Right atrium auricular region (tissue), 2 donors: ENCODE measurements at regions not wholly inside any gene's neighbourhood (a gene's known extent, or its start where the extent isn't known, plus 50 kb on each side); places are given as distances from the start of the nearest gene placed in this dataset.

Source experiments
- DNase-seq: peaks from one replicate; pipeline ENCODE4 v3.0.0-alpha.2; 2019; ENCODE audit warnings: low spot score
- H3K27ac ChIP-seq, 2 donors: fragments of 200-600 bp; sonication (generic); 1 replicate in 1 of 2; 2 replicates in 1 of 2; pipeline ENCODE4 v1.5.1; 2016 to 2019
- H3K27me3 ChIP-seq, 2 donors: fragments of 200-600 bp; sonication (generic); one replicate each; pipeline versions ENCODE4 v1.5.1 to v1.6.0; 2017 to 2019
- H3K36me3 ChIP-seq: fragments of 200-600 bp; sonication (generic); one replicate; pipeline ENCODE4 v1.5.1; 2016
- H3K4me1 ChIP-seq, 2 donors: fragments of 200-600 bp; sonication (generic); one replicate each; pipeline versions ENCODE4 v1.5.1 to v1.6.0; 2017 to 2019
- H3K4me3 ChIP-seq, 2 donors: fragments of 200-600 bp; sonication (generic); 1 replicate in 1 of 2; 2 replicates in 1 of 2; pipeline ENCODE4 v1.5.1; 2017 to 2019; ENCODE audit warnings: mild to moderate bottlenecking in 1 of 2, moderate library complexity in 1 of 2
- H3K9me3 ChIP-seq, 2 donors: fragments of 200-600 bp; sonication (generic); one replicate each; pipeline ENCODE4 v1.5.1; 2019
- TF ChIP-seq, protein P1 (sequence below), 2 donors: fragments of 200-600 bp; sonication (generic); IDR thresholded peaks; one replicate each; pipeline ENCODE4 v1.5.1; 2019; ENCODE audit warnings: antibody characterized with exemption in 2 of 2

GRCh38 chr22:40111451-40111850 lies 66.3 kb upstream of the TNRC6B start:
- TF ChIP-seq, protein P1, sequence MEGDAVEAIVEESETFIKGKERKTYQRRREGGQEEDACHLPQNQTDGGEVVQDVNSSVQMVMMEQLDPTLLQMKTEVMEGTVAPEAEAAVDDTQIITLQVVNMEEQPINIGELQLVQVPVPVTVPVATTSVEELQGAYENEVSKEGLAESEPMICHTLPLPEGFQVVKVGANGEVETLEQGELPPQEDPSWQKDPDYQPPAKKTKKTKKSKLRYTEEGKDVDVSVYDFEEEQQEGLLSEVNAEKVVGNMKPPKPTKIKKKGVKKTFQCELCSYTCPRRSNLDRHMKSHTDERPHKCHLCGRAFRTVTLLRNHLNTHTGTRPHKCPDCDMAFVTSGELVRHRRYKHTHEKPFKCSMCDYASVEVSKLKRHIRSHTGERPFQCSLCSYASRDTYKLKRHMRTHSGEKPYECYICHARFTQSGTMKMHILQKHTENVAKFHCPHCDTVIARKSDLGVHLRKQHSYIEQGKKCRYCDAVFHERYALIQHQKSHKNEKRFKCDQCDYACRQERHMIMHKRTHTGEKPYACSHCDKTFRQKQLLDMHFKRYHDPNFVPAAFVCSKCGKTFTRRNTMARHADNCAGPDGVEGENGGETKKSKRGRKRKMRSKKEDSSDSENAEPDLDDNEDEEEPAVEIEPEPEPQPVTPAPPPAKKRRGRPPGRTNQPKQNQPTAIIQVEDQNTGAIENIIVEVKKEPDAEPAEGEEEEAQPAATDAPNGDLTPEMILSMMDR (IDR thresholded peaks at IDR 0.05) = no peak
- Histone ChIP-seq H3K4me1 (peaks cover 0 to 36% of the 10 kb centered on the region in 2 donors), H3K9me3 (no peaks in the 10 kb centered on the region), H3K27ac (no peak overlapping the region), H3K4me3 (no peak overlapping the region), H3K36me3 (no peaks in the 10 kb centered on the region), H3K27me3 (no peaks in the 10 kb centered on the region)
- DNase-seq = no peak

DNA sequence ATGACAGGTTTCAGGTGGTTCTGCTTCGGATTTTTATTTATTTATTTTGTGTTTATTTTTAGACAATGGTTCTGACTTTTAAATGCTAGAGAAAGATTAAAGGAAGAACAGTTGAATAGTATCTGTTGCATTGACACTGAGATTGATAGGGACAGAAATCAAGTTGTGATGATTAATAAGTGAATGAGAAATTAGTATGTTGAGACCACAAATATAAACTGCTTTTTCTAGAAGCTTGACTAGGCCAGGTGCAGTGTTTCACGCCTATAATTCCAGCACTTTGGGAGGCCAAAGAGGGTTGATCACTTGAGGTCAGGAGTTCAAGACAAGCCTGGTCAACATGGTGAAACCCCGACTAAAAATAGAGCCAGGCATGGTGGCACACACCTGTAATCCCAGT lies 65.1 kb upstream of the TNRC6B start:
- Histone ChIP-seq H3K27me3 (no peaks in the 10 kb centered on the region), H3K4me3 (no peak overlapping the region), H3K4me1 (peaks cover 0 to 34% of the 10 kb centered on the region in 2 donors), H3K9me3 (no peaks in the 10 kb centered on the region), H3K27ac (no peak overlapping the region), H3K36me3 (no peaks in the 10 kb centered on the region)
- TF ChIP-seq, protein P1 (IDR thresholded peaks at IDR 0.05) = no peak
- no peak for DNase-seq

DNA sequence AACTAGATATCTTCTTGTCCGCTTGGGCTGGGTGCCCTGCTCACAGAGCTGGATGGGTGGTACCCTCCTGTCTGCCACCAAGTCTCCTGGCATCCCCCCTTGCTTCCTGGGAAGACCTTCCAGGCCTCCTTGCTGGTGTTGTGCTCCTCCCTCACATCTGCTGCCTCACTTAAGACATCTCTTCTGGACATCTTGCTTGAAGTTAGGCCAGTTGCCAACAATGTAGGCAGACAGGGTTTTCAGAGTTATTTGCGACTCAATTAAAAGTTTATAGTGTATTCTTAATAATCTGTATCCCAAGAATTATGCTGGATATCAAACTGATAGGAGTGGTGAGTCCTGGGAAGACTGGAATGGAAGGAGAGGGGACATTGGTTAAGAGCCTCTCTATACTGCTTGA lies 64.0 kb upstream of the TNRC6B start:
- TF ChIP-seq, protein P1 (IDR thresholded peaks at IDR 0.05) = no peak

GRCh38 chr22:40114411-40114810 lies 63.3 kb upstream of the TNRC6B start:
- Histone ChIP-seq H3K4me1 (peaks cover 0 to 23% of the 10 kb centered on the region in 2 donors), H3K36me3 (no peaks in the 10 kb centered on the region), H3K9me3 (no peaks in the 10 kb centered on the region), H3K27ac (no peak overlapping the region), H3K4me3 (no peak overlapping the region), H3K27me3 (no peaks in the 10 kb centered on the region)
- no peak for DNase-seq
- TF ChIP-seq, protein P1 (IDR thresholded peaks at IDR 0.05) = no peak

More for the DNA sequence above, 64.0 kb upstream of the TNRC6B start:
- DNase-seq = no peak
- peaks cover 0 to 23% of the 10 kb centered on the region in 2 donors for H3K4me1 ChIP-seq
- no peak overlapping the region for H3K27ac ChIP-seq
- H3K4me3 ChIP-seq = no peak overlapping the region
- H3K27me3 ChIP-seq = no peaks in the 10 kb centered on the region
- H3K9me3 ChIP-seq = no peaks in the 10 kb centered on the region
- H3K36me3 ChIP-seq = no peaks in the 10 kb centered on the region

DNA sequence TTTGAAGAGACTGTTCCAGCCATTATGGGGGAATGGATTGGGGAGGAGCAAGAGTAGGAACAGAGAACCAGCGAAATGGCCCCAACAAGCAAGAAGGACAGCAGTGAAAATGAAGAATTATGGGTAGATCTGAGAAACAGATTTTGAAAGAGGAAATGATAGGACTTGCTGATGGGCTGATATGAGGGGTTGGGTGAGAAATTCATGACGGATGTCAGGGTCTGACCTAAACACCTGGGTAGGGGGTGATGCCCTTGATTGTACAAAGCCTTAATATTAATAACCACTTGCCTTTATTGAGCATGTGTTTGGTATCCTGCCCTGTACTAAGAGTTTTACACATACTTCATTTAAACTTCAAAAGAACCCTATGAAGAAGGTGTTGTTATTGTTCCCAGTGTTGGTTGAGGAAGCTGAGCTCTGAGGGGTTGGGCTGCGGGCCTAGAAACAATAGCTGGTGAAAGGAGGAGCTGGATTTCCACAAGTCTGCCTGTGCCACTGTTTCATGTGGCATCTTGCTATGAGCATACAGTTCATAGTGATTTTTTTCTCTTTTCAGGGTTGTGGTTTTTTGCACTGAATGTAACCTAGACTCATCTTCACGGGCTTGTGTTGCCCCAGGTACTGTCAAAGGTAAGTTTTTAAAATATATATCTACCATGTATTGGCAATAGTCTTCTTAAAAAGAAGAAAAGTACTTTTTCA lies 61.1 kb upstream of the TNRC6B start:
- no peaks in the 10 kb centered on the region for H3K9me3 ChIP-seq
- H3K27me3 ChIP-seq = no peaks in the 10 kb centered on the region
- H3K4me3 ChIP-seq = no peak overlapping the region
- TF ChIP-seq, protein P1 (IDR thresholded peaks at IDR 0.05) = no peak
- H3K36me3 ChIP-seq = no peaks in the 10 kb centered on the region
- no peak overlapping the region for H3K27ac ChIP-seq
- no peak for DNase-seq
- peaks cover 0 to 18% of the 10 kb centered on the region in 2 donors for H3K4me1 ChIP-seq

GRCh38 chr22:40118979-40119378 lies 58.7 kb upstream of the TNRC6B start:
- Histone ChIP-seq H3K4me1 (peaks cover 0 to 16% of the 10 kb centered on the region in 2 donors), H3K27ac (no peak overlapping the region), H3K4me3 (no peak overlapping the region), H3K27me3 (no peaks in the 10 kb centered on the region), H3K9me3 (no peaks in the 10 kb centered on the region), H3K36me3 (no peaks in the 10 kb centered on the region)
- TF ChIP-seq, protein P1 (IDR thresholded peaks at IDR 0.05) = no peak
- DNase-seq = no peak
